22Rv1 (cell line): ENCODE measurements at regions not wholly inside any gene's neighbourhood (a gene's known extent, or its start where the extent isn't known, plus 50 kb on each side); places are given as distances from the start of the nearest gene placed in this dataset.

Source experiments
- H3K27ac ChIP-seq: fragments of 450-650 bp; 2 replicates; pipeline ENCODE4 v1.5.1; 2017
- ZFX ChIP-seq: fragments of 450-650 bp; IDR thresholded peaks from 2 replicates; pipeline ENCODE4 v1.6.1; 2017; ENCODE audit warnings: antibody characterized with exemption, borderline replicate concordance
- TF ChIP-seq, protein P1 (sequence below): fragments of 450-650 bp; IDR thresholded peaks from 2 replicates; pipeline ENCODE4 v1.5.1; 2017; ENCODE audit warnings: mild to moderate bottlenecking

DNA sequence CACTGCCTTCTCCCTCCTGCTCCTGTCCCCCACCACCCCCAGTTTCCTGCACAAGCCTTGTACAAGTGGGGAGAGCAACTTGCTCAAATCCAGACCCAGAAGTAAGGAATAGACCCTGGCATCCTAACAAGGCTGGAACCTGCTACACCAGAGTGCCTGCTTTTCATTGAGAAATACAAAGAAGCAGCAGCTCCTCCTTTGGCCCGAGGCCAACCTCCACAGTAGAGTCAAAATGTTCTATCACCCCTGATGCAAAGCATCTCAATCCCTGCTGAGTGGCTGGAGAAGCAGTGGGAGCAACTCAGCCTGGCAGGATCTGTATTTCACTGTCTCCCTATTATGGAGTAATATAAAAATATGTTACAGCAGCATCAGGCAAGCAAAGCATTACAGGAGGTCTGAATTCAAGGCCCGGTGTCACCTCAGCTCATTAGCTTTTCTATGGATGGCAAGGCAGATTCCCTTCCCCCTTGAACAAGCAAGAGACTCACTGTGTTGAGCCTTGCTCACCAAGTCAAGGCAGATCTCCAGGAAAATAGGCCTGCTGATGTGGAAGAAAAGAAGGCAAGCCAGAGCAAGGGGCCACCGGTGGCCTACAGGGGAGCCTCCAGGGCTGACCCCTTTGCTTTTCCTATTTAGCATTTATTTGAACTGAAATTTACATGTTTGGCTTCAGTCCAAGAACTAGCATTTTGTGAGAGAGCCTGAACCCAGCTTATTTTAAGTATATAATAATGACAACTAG lies 186.3 kb upstream of the EGLN3 start:
- TF ChIP-seq, protein P1, sequence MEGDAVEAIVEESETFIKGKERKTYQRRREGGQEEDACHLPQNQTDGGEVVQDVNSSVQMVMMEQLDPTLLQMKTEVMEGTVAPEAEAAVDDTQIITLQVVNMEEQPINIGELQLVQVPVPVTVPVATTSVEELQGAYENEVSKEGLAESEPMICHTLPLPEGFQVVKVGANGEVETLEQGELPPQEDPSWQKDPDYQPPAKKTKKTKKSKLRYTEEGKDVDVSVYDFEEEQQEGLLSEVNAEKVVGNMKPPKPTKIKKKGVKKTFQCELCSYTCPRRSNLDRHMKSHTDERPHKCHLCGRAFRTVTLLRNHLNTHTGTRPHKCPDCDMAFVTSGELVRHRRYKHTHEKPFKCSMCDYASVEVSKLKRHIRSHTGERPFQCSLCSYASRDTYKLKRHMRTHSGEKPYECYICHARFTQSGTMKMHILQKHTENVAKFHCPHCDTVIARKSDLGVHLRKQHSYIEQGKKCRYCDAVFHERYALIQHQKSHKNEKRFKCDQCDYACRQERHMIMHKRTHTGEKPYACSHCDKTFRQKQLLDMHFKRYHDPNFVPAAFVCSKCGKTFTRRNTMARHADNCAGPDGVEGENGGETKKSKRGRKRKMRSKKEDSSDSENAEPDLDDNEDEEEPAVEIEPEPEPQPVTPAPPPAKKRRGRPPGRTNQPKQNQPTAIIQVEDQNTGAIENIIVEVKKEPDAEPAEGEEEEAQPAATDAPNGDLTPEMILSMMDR = no peak
- TF ChIP-seq ZFX = no peak
- peak overlapping the region; percentile 71; the same call in 1 of the 2 replicates for H3K27ac ChIP-seq

DNA sequence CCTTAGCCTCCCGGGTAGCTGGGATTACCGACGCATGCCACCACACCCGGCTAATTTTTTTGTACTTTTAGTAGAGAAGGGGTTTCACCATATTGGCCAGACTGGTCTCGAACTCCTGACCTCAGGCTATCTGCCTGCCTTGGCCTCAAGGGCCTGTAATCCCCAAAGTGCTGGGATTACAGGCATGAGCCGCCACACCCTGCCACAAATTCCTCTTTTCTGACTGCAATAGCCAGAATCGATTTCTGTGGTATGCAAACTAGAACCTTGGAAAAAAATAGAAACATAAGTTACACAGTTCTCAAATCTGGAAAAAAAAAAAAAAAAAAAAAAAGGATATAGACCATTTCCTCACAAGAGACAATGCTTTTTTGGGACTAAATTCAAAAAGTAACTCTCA lies 184.6 kb upstream of the EGLN3 start:
- TF ChIP-seq ZFX = no peak
- TF ChIP-seq, protein P1 = no peak
- no peak overlapping the region for H3K27ac ChIP-seq

DNA sequence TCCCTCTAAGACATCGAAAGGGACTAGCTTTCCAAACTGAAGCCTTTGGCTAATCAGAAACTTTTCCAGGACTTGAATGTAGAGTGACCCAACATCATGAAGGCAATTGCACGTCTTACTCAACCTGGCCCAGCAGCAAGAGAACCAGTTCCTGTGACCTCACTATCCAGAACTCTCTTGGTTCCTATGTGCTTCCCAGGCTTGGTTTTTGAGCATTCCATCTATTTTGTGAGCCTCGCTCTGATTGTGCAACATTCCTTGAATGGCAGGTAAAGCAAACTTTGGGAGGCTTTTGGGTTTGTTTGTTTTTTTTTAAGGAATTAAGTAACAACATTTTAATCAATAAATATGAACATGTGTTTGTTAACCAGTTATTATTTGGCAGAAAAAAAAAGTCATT lies 183.6 kb upstream of the EGLN3 start:
- no peak overlapping the region for H3K27ac ChIP-seq
- TF ChIP-seq, protein P1 = no peak
- TF ChIP-seq ZFX = no peak

DNA sequence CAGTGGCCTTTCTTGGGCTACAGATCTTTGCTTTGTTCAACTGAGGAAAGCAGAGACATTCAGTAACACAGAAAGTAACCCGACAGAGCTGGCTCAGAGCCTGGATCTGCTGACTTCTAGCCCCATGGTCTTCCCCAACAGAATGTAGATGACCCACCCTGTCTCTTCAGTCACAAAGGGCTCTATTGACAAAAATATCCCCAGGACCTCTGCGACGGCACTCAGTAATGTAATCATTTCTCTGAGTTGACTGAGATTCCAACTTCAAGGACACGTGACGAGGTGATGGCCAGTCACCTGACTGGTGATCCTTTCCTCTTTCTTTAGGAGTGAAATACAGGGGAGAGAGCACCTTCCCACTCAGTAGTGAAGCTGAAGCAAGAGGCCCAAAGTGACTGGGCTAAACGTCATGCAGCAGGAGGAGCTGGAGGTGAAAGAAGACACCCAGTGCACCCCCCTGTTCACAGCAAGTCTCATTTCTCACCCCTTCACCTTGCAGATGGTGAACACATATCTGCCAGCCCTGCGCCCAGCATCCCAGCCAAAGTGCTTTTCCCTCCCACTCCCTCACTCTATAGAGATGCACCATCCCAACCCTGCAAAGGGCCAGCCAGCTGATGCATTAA lies 179.2 kb upstream of the EGLN3 start:
- no peak overlapping the region for H3K27ac ChIP-seq
- no peak for TF ChIP-seq ZFX
- TF ChIP-seq, protein P1 = no peak

DNA sequence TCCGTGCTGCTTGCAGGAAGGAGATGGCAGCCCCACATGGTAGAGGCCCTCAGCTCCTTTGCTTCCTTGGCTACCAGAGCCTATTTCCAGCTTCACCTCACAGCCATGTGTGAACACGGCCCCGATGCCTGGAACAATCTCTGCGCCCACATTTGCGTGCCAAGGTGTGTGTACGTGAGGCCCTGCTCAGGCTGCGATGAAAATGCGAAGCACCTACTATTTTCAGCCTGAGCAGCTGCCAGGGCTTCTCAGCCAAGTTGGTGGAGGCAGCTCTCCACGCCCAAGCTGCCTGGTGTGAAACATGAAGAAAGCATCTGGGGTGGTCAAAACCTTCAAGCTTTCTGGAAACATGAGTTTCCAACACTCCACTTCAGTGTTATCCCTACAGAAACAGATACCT lies 177.8 kb upstream of the EGLN3 start:
- no peak for TF ChIP-seq ZFX
- TF ChIP-seq, protein P1 = no peak
- H3K27ac ChIP-seq = no peak overlapping the region

DNA sequence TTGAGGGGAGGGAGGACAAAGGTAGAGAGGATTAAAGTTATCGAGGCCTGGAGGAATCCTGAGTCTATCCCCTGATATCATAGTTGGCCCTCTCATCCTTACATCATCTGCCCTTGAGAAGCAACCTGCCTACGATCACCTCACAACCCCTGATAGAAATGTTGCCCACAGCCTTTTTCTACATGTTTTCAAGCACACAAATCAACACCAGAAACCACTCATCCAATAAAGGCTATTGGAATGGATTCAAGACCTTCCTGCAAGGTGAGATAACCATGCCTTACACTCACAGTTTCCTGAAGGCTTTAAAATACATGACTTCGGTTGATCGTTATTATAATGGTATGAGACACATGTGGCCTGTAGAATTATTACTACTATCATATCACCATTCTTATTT lies 175.7 kb upstream of the EGLN3 start:
- no peak for TF ChIP-seq ZFX
- TF ChIP-seq, protein P1 = no peak
- no peak overlapping the region for H3K27ac ChIP-seq

DNA sequence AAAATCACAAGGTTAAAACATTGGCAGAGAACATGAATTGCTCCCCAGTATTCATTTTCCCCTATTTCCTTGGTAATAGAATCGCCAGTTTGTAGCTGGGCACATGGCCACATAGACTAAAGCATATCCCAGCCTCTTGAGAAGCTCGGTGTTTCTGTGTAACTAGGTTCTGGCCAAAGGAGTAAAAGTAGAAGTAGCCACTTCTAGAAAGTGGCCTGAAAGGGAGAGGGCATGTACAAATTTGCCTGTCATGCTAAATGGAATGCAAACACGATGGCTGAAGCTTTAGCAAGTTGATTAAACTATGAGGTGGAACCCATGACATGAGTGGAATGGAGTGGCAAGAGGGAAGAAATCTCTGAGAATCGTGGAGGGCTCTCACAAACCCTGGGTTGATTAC lies 173.7 kb upstream of the EGLN3 start:
- H3K27ac ChIP-seq = no peak overlapping the region
- TF ChIP-seq ZFX = no peak
